ENCODE measurements at regions not wholly inside any gene's neighbourhood (a gene's known extent, or its start where the extent isn't known, plus 50 kb on each side); places are given as distances from the start of the nearest gene placed in this dataset.

GRCh38 chr11:69376155-69377028 lies 82.4 kb downstream of the MYEOV start:
- DNase-seq (ENCODE audit: low spot score in 2 of 2), result no peak
- Histone ChIP-seq H3K9me3 (no peaks in the 10 kb centered on the region), H3K36me3 (no peaks in the 10 kb centered on the region), H3K4me3 (no peak overlapping the region), H3K27me3 (no peaks in the 10 kb centered on the region), H3K4me1 (peaks cover 0 to 50% (median 3%) of the 10 kb centered on the region in 4 donors), H3K27ac (peak overlapping the region in 2 of 4 donors; percentile 46 to 72)
- WGBS, 2 donors, result 82 to 84% methylated on average over 17 to 19 of the region's 20 CpGs
- no peak for TF ChIP-seq POLR2A (IDR thresholded peaks at IDR 0.05)
- no peak for TF ChIP-seq EP300 (IDR thresholded peaks at IDR 0.05)
- no peak for TF ChIP-seq CTCF (IDR thresholded peaks at IDR 0.05)

- DNase-seq (ENCODE audit: low spot score in 2 of 2), result no peak
- WGBS, 2 donors, result 57 to 66% methylated on average over 44 to 53 of the region's 54 CpGs
- peaks cover 0 to 58% (median 3%) of the 10 kb centered on the region in 4 donors for H3K4me1 ChIP-seq
- no peak overlapping the region for H3K4me3 ChIP-seq
- no peak for TF ChIP-seq POLR2A (IDR thresholded peaks at IDR 0.05)
- no peak for TF ChIP-seq CTCF (IDR thresholded peaks at IDR 0.05)
- TF ChIP-seq EP300 (IDR thresholded peaks at IDR 0.05), result no peak
- H3K27ac ChIP-seq, result peak overlapping the region in 2 of 4 donors; percentile 57 to 72
- no peaks in the 10 kb centered on the region for H3K36me3 ChIP-seq
- H3K27me3 ChIP-seq, result no peaks in the 10 kb centered on the region
- no peaks in the 10 kb centered on the region for H3K9me3 ChIP-seq
Observed at GRCh38 chr11:69377029-69377952, 83.3 kb downstream of the MYEOV start.

- Histone ChIP-seq H3K27me3 (no peaks in the 10 kb centered on the region), H3K27ac (peak overlapping the region in 2 of 4 donors; percentile 57 to 72), H3K36me3 (no peaks in the 10 kb centered on the region), H3K9me3 (no peaks in the 10 kb centered on the region), H3K4me1 (peaks cover 0 to 58% (median 3%) of the 10 kb centered on the region in 4 donors), H3K4me3 (no peak overlapping the region)
- WGBS, 2 donors, result 82 to 84% methylated on average over 11 to 12 of the region's 13 CpGs
- DNase-seq (ENCODE audit: low spot score in 2 of 2), result no peak
- TF ChIP-seq POLR2A (IDR thresholded peaks at IDR 0.05) (no peak), EP300 (IDR thresholded peaks at IDR 0.05) (no peak), CTCF (IDR thresholded peaks at IDR 0.05) (no peak)
Observed at GRCh38 chr11:69377953-69378302, 84.0 kb downstream of the MYEOV start.

- 79 to 89% methylated on average over 25 to 28 of the region's 29 CpGs for WGBS, 2 donors
- Histone ChIP-seq H3K9me3 (no peaks in the 10 kb centered on the region), H3K4me3 (no peak overlapping the region), H3K4me1 (peaks cover 0 to 58% (median 3%) of the 10 kb centered on the region in 4 donors), H3K27me3 (no peaks in the 10 kb centered on the region), H3K36me3 (no peaks in the 10 kb centered on the region), H3K27ac (peak overlapping the region in 2 of 4 donors; percentile 57 to 72)
- TF ChIP-seq POLR2A (IDR thresholded peaks at IDR 0.05), result no peak
- TF ChIP-seq CTCF (IDR thresholded peaks at IDR 0.05), result no peak
- no peak for TF ChIP-seq EP300 (IDR thresholded peaks at IDR 0.05)
- DNase-seq (ENCODE audit: low spot score in 2 of 2), result peak in 1 of 2 donors; percentile 8
Observed at GRCh38 chr11:69378303-69379141, 84.6 kb downstream of the MYEOV start.
